MM.1S (cell line): ENCODE measurements at regions not wholly inside any gene's neighbourhood (a gene's known extent, or its start where the extent isn't known, plus 50 kb on each side); places are given as distances from the start of the nearest gene placed in this dataset.
"Not testable (repeated sequence)": the region's sequence is repeated elsewhere in the genome, so short reads cannot be mapped to it uniquely, and the experiment has no call there.

Experiments used
- DNase-seq: peaks from one replicate; pipeline ENCODE4 v3.0.0-alpha.2; 2015
- H2AFZ ChIP-seq: fragments of 300-600 bp; sonication (generic); 2 replicates; pipeline ENCODE4 v1.6.0; 2016; ENCODE audit warnings: antibody characterized with exemption, low read length
- H3F3A ChIP-seq: fragments of 300-600 bp; sonication (generic); 2 replicates; pipeline ENCODE4 v1.6.1; 2016; ENCODE audit warnings: mild to moderate bottlenecking, antibody characterized with exemption, low read length, moderate library complexity, mixed read lengths; ENCODE audit not compliant: insufficient read depth
- H3K27ac ChIP-seq: fragments of 300-600 bp; sonication (generic); 2 replicates; pipeline ENCODE4 v1.5.1; 2016; ENCODE audit warnings: mild to moderate bottlenecking, low read length
- H3K27me3 ChIP-seq: fragments of 300-600 bp; sonication (generic); replicated peaks from 2 replicates; pipeline ENCODE4 v1.6.0; 2016; ENCODE audit warnings: low read length; ENCODE audit not compliant: insufficient read depth
- H3K36me3 ChIP-seq: fragments of 300-600 bp; sonication (generic); replicated peaks from 2 replicates; pipeline ENCODE4 v1.6.1; 2016; ENCODE audit warnings: mild to moderate bottlenecking, low read length, mixed read lengths; ENCODE audit not compliant: insufficient read depth
- H3K4me1 ChIP-seq: fragments of 300-600 bp; sonication (generic); 2 replicates; pipeline ENCODE4 v1.6.1; 2016; ENCODE audit warnings: low read length, mixed read lengths
- H3K4me2 ChIP-seq: fragments of 300-600 bp; sonication (generic); 2 replicates; pipeline ENCODE4 v1.6.0; 2016; ENCODE audit warnings: low read depth, low read length
- H3K4me3 ChIP-seq: fragments of 300-600 bp; sonication (generic); 2 replicates; pipeline ENCODE4 v1.5.1; 2016; ENCODE audit warnings: low read length, mixed read lengths
- H3K79me2 ChIP-seq: fragments of 300-600 bp; sonication (generic); 2 replicates; pipeline ENCODE4 v1.6.1; 2016; ENCODE audit warnings: mixed run types, low read length, mixed read lengths
- H3K9ac ChIP-seq: fragments of 300-600 bp; sonication (generic); 2 replicates; pipeline ENCODE4 v1.6.1; 2016; ENCODE audit warnings: low read length, mixed read lengths
- H3K9me2 ChIP-seq: fragments of 300-600 bp; sonication (generic); replicated peaks from 2 replicates; pipeline ENCODE4 v1.6.1; 2016; ENCODE audit warnings: mild to moderate bottlenecking, low read length, mixed read lengths; ENCODE audit not compliant: insufficient read depth
- H3K9me3 ChIP-seq: fragments of 300-600 bp; sonication (generic); replicated peaks from 2 replicates; pipeline ENCODE4 v1.6.1; 2016; ENCODE audit warnings: mild to moderate bottlenecking, low read length, mixed read lengths; ENCODE audit not compliant: insufficient read depth
- H4K20me1 ChIP-seq: fragments of 300-600 bp; sonication (generic); 2 replicates; pipeline ENCODE4 v1.6.1; 2016; ENCODE audit warnings: mild to moderate bottlenecking, low read length, moderate library complexity, mixed read lengths; ENCODE audit not compliant: insufficient read depth
- CTCF ChIP-seq: fragments of 300-600 bp; sonication (generic); IDR thresholded peaks from 2 replicates; pipeline ENCODE4 v1.5.1; 2016; ENCODE audit warnings: antibody characterized with exemption, low read length, mixed read lengths
- EZH2 ChIP-seq: fragments of 300-600 bp; sonication (generic); optimal IDR thresholded peaks from 2 replicates; pipeline ENCODE3; 2017; ENCODE audit warnings: low read depth, mild to moderate bottlenecking, antibody characterized with exemption, low read length, mixed read lengths
- EZH2phosphoT487 ChIP-seq: fragments of 300-600 bp; sonication (generic); IDR thresholded peaks from 2 replicates; pipeline ENCODE4 v1.6.1; 2018; ENCODE audit warnings: antibody characterized with exemption, low read length

- H3F3A ChIP-seq = no peaks in the 10 kb centered on the region
- H3K9me2 ChIP-seq = no peaks in the 10 kb centered on the region
- peak overlapping the region; percentile 39; the same call in 1 of the 2 replicates for H3K9ac ChIP-seq
- peak overlapping the region; percentile 83 for H2AFZ ChIP-seq
- H4K20me1 ChIP-seq = no peaks in the 10 kb centered on the region
- no peaks in the 10 kb centered on the region for H3K79me2 ChIP-seq
- DNase-seq = no peak
- peak overlapping the region; percentile 59 for H3K4me3 ChIP-seq
- H3K4me1 ChIP-seq = 0 out of 2 replicates have a peak, but pooled peaks cover 6% of the 10 kb centered on the region
- H3K27ac ChIP-seq = no peak overlapping the region
- TF ChIP-seq EZH2phosphoT487 (no peak), EZH2 (no peak), CTCF (no peak)
- H3K36me3 ChIP-seq = no peaks in the 10 kb centered on the region
- no peaks in the 10 kb centered on the region for H3K9me3 ChIP-seq
- peak overlapping the region; percentile 46 for H3K4me2 ChIP-seq
- H3K27me3 ChIP-seq = no peaks in the 10 kb centered on the region
Observed at GRCh38 chr6:100228437-100228833, 234.4 kb upstream of the MCHR2 start.

GRCh38 chr6:100226811-100227210 is 232.8 kb upstream of the MCHR2 start:
- no peak for DNase-seq
- H3K9me3 ChIP-seq = no peaks in the 10 kb centered on the region
- H3K79me2 ChIP-seq = no peaks in the 10 kb centered on the region
- no peaks in the 10 kb centered on the region for H3K27me3 ChIP-seq
- no peak overlapping the region for H3K27ac ChIP-seq
- no peak overlapping the region for H3K9ac ChIP-seq
- no peak for TF ChIP-seq EZH2
- no peaks in the 10 kb centered on the region for H3K36me3 ChIP-seq
- H3K9me2 ChIP-seq = no peaks in the 10 kb centered on the region
- H3K4me1 ChIP-seq = 0 out of 2 replicates have a peak, but pooled peaks cover 6% of the 10 kb centered on the region
- no peak overlapping the region for H2AFZ ChIP-seq
- H3K4me3 ChIP-seq = no peak overlapping the region
- H4K20me1 ChIP-seq = no peaks in the 10 kb centered on the region
- no peaks in the 10 kb centered on the region for H3F3A ChIP-seq
- no peak overlapping the region for H3K4me2 ChIP-seq

- not testable (repeated sequence) for DNase-seq, H3F3A ChIP-seq, H2AFZ ChIP-seq, H3K36me3 ChIP-seq, H3K9ac ChIP-seq, H3K9me3 ChIP-seq, H3K4me1 ChIP-seq, H3K4me3 ChIP-seq, H3K4me2 ChIP-seq, H3K27ac ChIP-seq, H4K20me1 ChIP-seq, H3K79me2 ChIP-seq, H3K9me2 ChIP-seq, H3K27me3 ChIP-seq
Observed at GRCh38 chr6:100223952-100224351, 229.9 kb upstream of the MCHR2 start.

- no peak for DNase-seq
- Histone ChIP-seq H3K4me2 (no peak overlapping the region), H3K4me1 (no peaks in the 10 kb centered on the region), H3K4me3 (no peak overlapping the region), H3K9me3 (no peaks in the 10 kb centered on the region), H3K9me2 (no peaks in the 10 kb centered on the region), H3F3A (no peaks in the 10 kb centered on the region), H3K27me3 (no peaks in the 10 kb centered on the region), H2AFZ (no peak overlapping the region), H3K9ac (no peak overlapping the region), H3K79me2 (no peaks in the 10 kb centered on the region), H3K36me3 (no peaks in the 10 kb centered on the region), H3K27ac (no peak overlapping the region), H4K20me1 (no peaks in the 10 kb centered on the region)
- TF ChIP-seq EZH2phosphoT487 (no peak), EZH2 (no peak), CTCF (no peak)
Observed at GRCh38 chr6:100220543-100220942, 226.5 kb upstream of the MCHR2 start.
